ENCODE measurements at regions not wholly inside any gene's neighbourhood (a gene's known extent, or its start where the extent isn't known, plus 50 kb on each side); places are given as distances from the start of the nearest gene placed in this dataset.
"Not testable (repeated sequence)": the region's sequence is repeated elsewhere in the genome, so short reads cannot be mapped to it uniquely, and the experiment has no call there.

DNA sequence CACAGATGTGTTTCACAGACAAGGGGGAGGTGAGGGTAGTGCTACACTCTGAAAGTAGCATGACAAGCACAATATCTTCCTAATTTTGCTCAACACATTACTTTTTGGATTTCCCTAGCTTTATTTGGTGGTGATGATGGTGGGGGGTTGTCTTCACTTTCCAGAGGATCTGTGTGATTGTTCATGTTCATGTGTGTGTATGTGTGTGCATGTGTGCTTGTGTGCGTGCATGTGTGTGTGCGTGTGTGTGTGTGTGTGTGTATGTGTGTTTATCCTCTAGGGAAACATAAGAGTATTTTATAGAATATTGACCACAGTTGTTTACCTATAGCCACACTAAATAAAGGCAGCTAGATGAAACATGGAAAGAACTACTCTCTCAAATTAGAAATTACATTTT lies 183.8 kb upstream of the EYA4 start:
- DNase-seq = no peak

DNA sequence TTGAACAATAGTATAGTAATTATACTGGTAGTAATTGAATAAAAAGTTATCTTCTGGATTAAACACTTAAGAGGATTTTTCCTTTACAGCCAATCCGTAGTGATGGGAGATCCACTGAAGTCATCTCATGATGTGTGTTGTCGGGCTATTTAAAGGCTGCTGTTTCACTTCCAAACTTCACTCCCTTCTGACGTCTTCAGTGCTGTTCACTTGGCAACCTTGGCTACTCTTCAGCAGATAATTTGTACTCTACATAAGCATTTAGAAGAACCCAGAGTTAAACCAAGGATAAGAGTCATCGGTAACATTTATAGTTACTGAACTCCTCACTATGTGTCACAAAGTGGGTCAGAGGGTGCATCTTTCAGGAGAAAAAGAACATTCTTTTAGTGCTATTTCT lies 179.1 kb upstream of the EYA4 start:
- no peak for DNase-seq

DNA sequence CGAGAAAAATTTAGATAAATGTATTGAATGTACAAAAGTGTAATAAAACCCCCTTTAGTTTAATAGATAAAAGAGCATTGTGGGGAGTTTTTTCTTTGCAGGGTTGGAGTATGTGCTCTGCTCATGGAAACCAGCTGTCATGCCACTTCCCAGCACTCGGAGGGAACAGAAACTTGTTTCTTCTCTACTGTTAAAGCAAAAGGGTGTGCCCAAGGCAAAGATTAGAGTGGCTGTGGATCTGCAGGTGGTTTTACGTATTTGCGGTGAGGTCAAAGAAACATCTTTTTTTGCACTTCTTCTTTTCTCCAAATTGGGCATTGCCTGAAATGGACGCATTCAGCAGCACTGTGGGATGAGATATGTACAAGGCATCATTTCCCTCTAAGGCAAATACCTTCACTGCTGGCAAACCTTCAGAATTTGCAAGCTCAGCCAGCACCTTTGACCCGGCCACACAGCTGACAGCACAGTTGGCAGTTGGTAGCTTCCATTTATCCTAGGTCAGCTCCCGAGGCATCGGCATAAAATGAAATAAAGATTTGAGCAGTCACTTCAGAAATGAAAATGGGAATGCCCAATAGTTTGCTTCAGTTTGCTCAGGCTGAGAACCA lies 178.4 kb upstream of the EYA4 start:
- no peak for DNase-seq

DNA sequence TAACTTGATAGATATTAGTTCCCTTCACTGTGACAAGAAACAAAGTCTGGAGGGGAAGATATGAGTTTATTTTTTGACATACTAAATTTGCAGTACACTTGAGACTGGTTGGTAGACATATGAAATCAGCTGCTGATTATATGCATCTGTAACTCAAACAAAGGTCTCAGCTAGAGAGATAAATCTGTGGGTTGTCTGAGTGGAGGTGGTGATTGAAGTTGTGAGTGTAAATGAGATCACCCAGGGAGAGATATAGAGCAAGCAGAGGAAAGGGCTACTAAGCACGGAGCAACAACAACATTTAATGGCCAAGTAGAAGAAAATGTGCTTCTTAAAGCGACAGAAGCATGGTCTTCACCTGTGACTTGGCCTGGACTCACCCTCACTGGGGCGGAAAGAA lies 173.2 kb upstream of the EYA4 start:
- DNase-seq = no peak

DNA sequence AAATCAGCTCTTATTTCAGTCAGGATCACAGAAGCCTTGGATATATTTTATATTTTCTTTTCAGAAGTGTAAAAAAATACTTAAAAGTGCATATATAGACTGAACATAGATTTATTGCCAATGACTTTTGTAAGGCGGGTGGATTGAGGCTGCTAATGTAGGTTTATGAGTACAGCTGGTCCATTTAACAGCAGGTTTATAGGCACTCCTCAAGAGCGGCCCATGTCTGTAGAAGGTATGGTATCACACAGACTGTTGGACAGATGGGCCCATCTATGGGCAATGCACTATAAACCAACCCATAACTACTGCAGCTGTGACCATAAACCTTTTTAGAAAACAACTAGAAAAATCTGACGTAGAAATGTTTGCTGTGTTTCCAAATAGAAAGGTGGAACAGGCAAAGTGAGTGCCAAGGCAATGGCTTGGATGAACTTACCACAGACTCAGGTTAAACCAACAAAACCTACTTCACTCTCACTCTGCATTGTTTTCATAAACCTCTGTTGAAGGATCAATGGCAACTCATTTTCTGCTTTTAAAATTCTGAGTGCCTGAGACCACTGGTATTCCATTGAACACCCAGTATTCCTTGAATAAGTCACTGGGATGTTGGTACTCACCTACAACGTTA lies 170.6 kb upstream of the EYA4 start:
- DNase-seq = no peak

DNA sequence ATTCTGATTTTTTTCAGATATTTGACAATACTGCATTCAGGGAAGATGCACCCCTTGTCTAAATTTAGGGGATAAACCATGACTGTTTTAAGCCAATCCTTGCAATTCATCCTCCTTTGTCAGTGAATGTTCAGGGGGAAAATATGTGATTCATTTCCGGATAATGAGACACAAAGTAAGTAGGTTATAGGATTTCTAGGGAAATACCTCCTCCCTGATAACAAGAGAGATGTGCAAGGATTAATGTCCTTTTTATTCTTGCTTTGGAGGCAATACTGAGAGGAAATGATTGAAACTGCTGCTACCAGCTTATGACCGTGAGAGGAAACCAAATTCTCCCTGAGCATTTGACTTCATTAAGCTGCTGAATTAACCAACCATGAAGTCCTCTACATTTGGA lies 161.3 kb upstream of the EYA4 start:
- DNase-seq = no peak

DNA sequence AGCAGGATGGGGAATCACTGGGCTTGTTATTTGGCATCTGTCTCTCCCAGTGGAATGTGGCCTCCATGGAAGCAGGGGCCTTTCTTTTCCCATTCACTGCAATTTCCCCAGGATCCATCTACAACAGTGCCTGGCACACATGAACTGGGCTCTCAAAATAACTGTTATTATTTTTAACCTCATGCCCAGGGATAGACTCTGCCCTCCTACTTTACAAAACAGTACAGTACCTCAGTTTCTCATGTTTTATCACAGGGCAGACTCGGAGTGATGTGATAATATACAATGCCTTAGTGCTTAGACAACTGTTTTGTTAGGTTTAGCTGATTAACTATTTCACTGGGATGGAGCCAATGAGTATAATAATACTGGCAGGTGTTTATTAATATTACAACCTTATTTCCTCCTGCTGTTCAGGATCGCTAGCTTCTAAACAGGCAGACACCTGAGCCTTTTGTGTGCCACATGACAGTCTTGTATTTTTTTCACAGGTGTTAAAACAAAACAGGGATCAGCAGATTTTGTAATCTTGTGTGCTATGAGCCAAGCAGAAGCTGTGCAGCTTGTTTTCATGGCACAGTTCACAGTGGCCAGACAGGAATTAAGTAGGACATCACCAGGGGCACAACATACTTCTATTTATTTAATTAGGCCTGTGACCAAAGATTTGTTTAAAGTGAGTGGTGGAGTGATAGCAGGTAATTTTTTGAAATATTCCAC lies 157.7 kb upstream of the EYA4 start:
- no peak for DNase-seq

DNA sequence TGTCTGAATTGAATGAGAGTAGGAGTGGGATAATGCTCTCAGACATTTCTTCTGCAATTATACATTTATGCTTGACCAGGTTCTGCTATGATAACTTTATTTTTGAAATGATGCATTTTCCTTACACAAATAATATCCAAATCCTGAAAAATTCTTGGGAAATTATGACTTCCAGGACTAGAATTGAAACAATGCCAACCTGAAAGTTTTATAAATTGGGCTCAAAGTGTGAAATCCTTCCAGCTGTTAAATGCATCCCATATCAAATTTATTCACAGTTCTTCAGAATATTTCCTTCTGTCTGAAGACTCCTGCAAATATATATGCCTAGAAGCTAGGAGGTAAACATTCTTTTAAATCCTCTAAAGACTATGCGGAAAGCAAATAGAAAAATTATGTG lies 155.7 kb upstream of the EYA4 start:
- no peak for DNase-seq

DNA sequence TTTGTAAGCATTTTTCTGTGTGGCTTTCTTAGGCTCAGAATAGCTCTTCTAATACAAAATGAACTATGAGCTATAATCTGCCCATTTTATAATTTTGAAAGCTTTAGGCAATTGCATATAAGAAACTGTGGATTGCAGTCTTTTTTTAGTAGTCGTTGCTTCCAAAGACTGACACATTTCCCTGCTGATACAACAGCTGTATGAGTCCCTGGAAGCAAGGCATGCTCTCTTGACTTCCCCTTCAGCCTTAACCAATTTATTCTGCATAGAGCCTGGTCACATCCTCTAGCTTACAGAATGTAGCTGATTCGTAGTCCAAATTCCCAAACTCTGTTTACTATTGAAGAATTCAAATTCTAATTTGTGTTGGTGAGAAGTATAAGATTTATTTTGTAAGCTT lies 155.3 kb upstream of the EYA4 start:
- no peak for DNase-seq

DNA sequence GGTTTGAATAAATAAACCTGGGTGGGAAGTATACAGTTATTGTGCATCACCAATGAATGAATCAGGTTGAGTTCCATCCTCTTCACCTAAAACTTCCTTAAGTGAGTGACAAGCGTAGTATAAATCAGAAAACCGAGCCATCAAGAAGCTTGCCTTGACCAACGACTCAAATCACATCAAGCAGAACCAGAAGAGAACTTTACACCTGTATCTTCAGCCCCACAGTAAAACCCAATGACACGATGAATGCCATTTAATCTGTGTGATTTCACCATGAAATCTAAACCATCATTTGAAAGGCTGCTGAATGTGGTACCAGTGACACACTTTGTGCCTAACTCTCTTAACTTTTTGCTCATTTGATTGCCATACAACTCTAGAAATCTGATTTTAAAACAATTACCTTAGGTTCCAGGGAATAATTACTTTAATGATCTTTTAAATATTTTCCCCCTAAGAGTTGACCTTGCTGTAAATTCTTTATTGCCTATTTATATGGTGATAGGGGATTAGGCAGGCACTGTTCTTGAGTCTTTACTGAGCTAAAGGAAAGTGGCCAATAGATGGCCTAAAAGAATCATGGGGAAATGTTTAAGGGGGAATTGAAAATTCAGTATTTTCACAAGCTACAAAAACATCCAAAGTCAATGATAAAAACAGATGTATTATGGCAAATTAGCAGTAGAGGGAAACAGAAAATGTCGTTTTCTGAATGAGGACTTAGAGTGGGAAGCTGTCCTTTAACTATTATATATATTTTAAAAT lies 152.0 kb upstream of the EYA4 start:
- DNase-seq = no peak

DNA sequence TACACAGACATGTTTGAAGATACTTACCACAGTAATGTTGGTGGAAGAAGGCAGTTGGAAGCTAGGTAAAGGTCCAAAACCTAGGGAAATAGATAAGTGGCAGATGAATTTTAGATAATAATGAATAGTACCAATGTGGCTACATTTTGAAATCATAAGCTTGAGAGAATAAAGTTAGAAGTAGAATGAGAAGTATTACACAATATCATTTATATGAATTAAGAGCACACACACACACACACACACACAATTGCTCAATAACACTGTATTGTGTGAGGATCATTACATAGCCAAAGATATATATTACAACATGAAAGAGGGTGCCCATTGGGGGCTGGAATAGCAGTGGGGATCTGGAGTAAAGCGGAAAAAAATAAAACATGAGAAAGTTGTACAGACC lies 149.0 kb upstream of the EYA4 start:
- DNase-seq = no peak

DNA sequence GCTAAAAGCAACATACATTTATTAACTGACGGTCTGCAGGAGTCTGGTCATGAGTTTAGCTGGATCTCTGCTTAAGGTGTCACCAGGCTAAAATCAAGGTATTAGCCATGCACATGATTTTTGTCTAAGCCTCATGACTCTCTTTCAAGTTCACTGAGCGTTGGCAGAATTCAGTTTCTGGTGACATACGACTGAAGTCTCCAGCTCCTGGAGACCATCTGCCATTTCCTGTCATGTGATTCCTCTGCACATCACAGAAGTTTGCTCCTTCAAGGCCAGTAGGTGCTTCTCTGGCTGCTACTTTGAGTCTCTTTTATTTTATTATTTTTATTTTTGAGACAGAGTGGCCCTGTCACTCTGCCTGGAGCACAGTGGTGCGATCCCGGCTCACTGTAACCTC lies 148.4 kb upstream of the EYA4 start:
- no peak for DNase-seq

DNA sequence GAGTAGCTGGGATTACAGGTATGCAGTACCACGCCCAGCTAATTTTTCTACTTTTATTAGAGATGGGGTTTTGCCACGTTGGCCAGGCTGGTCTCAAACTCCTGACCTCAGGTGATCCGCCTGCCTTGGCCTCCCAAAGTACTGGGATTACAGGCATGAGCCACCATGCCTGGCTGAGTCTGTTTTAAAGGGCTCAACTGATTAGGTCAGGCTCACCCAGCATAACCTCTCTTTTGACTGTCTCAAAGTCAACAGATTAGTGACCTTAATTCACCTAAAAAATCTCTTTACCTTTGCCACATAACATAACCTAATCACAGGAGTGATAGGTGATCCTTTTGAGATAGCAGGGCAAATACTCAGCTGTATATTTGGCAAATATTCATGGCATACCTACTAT lies 147.9 kb upstream of the EYA4 start:
- not testable (repeated sequence) for DNase-seq

DNA sequence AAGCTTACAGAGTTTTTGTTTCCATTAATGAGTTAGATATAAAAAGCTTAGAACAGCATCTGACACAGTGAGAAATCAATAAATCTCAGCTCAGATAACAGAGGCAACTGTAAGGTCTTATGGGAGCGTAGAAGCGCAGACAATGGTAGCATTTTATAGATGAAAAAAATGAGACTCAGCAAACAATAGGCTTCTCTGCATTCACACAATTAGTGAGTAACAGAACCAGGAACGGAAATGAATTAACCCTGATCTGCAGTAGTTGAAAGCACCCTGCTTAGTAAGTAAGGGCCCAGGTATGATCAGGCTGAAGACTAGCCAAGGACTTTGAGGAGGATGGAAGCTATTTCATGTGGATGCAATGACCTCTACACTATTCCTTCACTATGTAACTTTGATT lies 147.2 kb upstream of the EYA4 start:
- DNase-seq = no peak

DNA sequence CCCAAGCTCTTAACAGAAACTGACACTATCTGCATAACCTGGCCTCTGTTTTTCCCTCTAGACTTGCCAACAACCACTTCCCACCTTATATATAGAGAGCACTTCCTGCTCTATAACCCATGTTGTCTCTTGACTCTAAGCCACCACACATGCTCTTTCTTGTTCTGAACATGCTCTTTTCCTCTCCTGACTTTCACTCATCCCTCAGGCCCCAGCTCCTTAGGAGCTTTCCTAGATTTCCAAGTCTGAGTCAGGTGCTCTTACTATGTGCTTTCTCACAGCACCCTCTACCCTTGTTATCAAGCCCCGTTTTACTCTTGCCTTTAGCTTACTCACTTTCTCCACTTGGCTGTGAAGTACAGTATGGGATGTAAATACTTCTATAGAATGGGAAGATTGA lies 143.9 kb upstream of the EYA4 start:
- DNase-seq = no peak

DNA sequence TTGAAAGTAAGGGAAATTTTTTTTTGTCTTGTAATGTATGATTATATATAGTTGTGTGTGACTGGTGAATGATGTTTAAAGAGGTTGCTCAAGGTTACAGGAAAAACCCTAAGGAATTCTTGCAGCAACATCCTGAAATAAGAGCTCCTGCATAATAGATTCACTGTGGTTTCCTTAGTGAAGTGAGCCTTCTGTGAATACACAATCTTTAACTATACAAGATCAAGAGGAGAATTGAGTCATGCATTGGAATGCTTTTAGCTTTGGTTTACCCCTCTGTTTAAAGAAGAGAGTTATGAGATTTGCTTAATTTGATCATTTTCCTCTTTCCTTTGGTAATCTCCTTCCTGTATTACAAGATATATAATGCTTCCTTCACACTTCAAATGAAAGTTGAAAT lies 141.6 kb upstream of the EYA4 start:
- no peak for DNase-seq

DNA sequence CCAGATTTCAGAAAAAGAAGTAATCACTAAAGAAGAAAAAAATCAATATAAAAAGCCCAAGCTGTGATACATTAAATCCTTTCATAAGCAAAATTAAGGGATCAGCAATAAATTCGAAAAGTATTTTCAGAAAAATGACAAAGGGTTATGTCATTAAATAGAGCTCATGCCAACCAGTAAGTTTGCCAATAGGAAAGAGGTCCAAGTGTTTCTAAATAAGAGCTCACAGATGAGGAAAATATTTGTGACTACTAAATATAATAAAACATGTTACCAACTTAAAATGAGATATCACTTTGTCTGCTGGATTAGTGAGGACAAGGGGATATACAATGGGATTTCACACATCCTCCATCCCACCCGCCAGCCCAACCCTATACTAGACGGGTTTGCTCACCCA lies 140.3 kb upstream of the EYA4 start:
- no peak for DNase-seq

DNA sequence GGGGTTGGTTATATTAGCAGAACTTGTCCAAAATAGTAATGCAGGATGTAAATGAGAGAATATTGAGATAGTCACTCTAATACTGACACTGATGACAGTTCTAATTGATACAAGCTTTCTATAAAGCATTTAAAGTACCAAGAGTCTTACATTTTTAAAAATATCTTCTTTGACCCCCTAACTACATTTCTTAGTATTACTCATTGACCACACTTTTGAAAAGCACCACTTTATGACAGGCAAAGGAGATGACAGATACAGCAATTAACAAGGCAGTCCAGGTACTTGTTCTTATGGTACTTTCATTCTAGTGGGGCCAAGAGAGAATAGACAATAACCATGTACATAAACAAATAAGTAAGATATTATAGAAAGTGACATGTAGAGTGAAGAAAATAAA lies 139.4 kb upstream of the EYA4 start:
- no peak for DNase-seq

DNA sequence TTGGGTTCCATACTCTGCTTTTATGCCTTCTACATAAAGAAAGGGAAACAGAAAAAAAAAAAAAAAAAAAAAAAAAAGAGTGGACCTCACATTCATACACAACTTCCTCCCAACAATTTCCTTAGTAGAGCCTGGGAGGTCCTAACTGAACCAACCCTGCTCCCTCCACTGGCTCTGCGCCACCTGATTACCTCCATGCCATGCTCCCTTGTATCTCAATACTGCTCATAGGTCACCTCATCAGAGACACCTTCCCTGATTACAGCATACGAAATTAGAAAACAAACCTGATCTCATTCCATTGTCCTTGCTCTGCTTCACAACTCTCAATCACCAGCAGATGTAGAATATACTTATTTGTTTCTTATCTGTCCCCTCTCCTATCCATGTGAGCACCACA lies 134.2 kb upstream of the EYA4 start:
- DNase-seq = no peak

DNA sequence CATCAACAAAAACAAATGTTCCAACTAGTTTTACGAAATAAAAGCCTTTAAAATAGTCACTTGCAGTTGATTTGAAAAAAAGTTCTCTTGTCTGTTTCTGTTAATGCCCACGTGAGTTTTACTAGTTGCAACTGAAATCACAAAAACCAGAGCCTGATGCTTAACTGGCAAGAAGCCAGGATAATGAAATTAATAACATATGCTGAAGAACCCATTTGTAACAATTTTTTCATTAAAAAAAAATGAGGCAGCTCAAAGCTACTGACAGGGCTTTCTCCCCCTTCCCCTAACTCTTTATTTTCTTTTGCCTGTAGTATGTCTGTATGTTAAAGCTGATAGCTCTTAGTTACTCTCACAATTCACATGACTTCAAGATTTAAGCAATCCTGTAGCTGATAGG lies 132.7 kb upstream of the EYA4 start:
- DNase-seq = no peak

DNA sequence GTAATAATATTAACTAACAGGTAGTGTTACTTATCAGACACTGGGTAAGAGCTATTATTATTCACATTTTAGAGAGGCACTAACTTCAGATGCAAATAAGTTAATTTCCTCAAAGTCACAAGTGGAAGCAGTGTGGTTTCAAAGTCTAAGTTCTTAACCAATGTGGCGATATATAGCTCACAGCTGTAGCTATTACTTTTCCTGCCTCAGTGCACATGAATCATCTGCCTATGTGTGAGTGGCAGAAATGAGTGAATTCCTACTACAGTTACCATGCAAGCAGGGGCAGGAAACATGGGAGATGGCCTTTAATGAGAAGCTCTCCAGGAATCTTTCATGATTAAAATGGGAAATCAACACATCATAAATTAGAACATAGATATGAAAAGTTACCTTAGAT lies 126.2 kb upstream of the EYA4 start:
- DNase-seq = no peak

DNA sequence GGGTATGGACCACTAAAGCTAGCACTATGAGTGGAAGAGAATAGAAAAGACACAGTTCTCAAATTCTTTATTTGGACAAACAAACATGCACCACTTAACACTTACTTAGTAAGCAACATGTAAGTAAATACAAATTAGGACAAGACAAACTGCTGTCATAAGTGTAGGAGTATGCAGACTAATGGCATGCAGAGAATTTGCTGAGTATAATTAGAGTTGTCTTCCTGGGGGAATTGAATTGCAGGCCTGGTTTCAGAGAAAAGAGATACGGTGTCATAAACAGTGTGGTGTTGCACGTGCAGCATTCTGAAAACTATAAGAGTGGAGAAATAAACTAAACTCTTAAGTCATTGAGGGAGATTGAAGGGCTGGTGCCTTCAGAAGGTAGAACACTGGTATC lies 125.2 kb upstream of the EYA4 start:
- no peak for DNase-seq

DNA sequence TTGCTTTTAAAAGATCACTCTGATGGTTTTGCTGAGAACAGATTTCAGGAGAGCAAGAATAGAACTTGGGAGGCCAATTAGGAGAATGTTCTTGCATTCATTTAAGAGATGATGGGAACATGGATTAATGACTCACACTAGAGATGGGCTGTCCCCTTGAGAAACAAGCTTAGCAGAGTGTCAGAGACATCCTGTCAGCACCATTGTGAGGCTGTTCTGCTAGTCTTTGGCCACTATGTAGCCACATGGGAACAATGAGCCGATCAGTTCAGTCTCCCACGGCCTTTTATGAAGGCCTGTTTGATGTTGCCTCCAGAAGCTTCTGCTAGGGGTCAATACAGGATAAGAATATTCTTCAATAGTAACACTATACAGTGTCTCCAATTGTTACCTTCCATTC lies 113.0 kb upstream of the EYA4 start:
- DNase-seq = no peak

DNA sequence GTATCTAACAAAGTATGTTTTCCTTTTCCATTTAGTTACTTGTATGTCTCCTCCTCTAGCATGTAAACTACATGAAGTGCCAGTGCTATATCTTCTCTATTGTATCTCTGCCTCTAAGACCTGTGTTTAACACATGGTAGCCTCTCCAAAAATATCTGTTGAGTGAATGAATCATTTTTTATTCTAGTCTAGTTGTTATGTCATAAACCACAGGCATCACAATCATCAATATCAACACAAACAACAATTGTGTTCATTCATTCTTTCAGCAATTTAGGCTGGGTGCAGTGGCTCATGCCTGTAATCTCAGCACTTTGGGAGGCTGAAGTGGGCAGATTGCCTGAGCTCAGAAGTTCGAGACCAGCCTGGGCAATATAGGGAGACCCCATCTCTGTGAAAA lies 111.6 kb upstream of the EYA4 start:
- no peak for DNase-seq

Measured in stimulated activated CD4-positive, alpha-beta T cell treated with anti-CD3 and anti-CD28 coated beads, Interleukin-4, amount 100 ng/mL, for 1 hour (primary cell).